ENCODE measurements at regions not wholly inside any gene's neighbourhood (a gene's known extent, or its start where the extent isn't known, plus 50 kb on each side); places are given as distances from the start of the nearest gene placed in this dataset.

DNA sequence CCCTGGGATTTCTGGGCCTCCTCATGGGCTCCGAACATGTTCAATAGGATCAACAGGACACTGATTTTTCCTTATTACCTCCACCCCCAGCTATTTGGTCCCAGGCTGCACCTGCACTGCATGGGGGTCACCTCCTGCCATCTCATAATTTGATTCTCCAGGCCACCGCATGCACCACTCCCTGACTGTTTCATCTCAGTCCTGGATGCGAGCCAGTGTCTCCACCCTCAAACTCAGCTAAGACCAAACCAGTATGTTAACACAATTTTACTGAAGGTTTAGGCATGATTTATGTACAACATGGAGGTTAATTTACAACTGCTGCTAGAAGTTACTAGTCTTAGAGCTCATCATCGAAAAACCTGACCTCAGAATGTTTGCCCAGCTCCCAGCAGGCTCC, 249.5 kb downstream of the UACA start:
- CTCF ChIA-PET (ENCODE audit: low intra/inter-chr PET ratio) = no interaction called here
- TF ChIP-seq, protein P1, sequence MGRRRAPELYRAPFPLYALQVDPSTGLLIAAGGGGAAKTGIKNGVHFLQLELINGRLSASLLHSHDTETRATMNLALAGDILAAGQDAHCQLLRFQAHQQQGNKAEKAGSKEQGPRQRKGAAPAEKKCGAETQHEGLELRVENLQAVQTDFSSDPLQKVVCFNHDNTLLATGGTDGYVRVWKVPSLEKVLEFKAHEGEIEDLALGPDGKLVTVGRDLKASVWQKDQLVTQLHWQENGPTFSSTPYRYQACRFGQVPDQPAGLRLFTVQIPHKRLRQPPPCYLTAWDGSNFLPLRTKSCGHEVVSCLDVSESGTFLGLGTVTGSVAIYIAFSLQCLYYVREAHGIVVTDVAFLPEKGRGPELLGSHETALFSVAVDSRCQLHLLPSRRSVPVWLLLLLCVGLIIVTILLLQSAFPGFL (CRISPR knock-in tag; IDR thresholded peaks at IDR 0.05) = no peak
- TF ChIP-seq HIVEP1 (CRISPR knock-in tag; IDR thresholded peaks at IDR 0.05) = no peak
- no peak for TF ChIP-seq SMAD4 (CRISPR knock-in tag; conservative IDR thresholded peaks at IDR 0.05)
- H3K79me2 ChIP-seq (ENCODE audit: control insufficient read depth, insufficient read depth, low read length) = no peaks in the 10 kb centered on the region
- no peak for DNase-seq (ENCODE audit: extremely low read depth in 1 of 4, low spot score in 3 of 4)
- H3K27me3 ChIP-seq (ENCODE audit: control insufficient read depth in 2 of 2, insufficient read depth in 2 of 2, low read length in 2 of 2) = peaks cover 0 to 8% of the 10 kb centered on the region in 2 experiments; a peak in 2 of 5 replicates
- no peaks in the 10 kb centered on the region; the same call in none of the 2 replicates for H4K20me1 ChIP-seq (replicated peaks; ENCODE audit: control insufficient read depth, insufficient read depth, low read length)
- in situ Hi-C loops (cut with MboI) = no loop called here
- no peak for ATAC-seq
- no peaks in the 10 kb centered on the region for H3K4me1 ChIP-seq (replicated peaks in 1 of 2; ENCODE audit: control insufficient read depth in 2 of 2, insufficient read depth in 2 of 2, low read length in 2 of 2)
- no peaks in the 10 kb centered on the region for H3K36me3 ChIP-seq (ENCODE audit: control insufficient read depth, insufficient read depth, low read length)
- BruUV-seq (replicated peaks) = no TSS peak
- H2AFZ ChIP-seq (ENCODE audit: low read depth, low read length) = no peak overlapping the region
- H3K4me2 ChIP-seq (ENCODE audit: insufficient read depth, low read length) = no peak overlapping the region
- no peak for FAIRE-seq
- H3K4me3 ChIP-seq = no peak overlapping the region
- WGBS (ENCODE audit: insufficient coverage, low coverage, missing lambda C conversion rate) = 0% methylated on average over 4 of the region's 4 CpGs
- H3K9me1 ChIP-seq (ENCODE audit: control insufficient read depth, insufficient read depth, low read length) = no peaks in the 10 kb centered on the region
- no peaks in the 10 kb centered on the region for H3K9me3 ChIP-seq (replicated peaks; ENCODE audit: control insufficient read depth, insufficient read depth, low read depth, low read length)
- POLR2A ChIA-PET = no interaction called here
- H3K9ac ChIP-seq (ENCODE audit: insufficient read depth in 1 of 2, low read depth in 2 of 2, low read length in 2 of 2) = no peak overlapping the region
- intact Hi-C loops (cut with micrococcal nuclease) = no loop called here
- no peak overlapping the region for H3K27ac ChIP-seq (ENCODE audit: extremely low read depth, low read depth, low read length)

DNA sequence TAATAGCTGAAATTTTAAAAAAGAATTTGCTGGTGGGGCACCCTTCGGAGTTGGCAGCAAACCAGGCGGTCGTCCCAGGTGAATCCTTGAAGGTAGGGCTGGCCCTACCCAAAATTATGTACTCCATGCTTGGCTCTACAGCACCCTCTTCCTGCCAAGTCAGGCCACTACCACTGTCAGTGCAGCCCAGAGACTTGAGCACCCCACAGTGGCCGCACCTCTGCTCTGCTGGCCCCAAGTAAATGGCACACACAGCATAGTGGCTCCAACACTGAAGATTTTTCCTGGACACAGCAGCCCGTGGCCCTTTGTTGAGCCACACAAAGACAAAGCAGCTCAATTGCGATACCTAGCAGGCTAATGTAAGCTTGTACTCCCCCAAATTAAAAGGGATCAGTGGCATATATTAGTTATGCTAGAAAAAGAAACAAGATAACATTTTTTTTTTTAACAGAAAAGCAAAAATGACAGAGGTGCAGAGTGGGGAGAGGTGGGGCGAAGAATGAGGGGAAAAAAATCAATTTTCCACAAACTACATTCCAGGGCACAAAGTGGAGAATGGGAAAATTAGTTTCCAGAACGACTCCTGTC, 250.5 kb downstream of the UACA start:
- H3K36me3 ChIP-seq (ENCODE audit: control insufficient read depth, insufficient read depth, low read length) = no peaks in the 10 kb centered on the region
- no peak overlapping the region for H2AFZ ChIP-seq (ENCODE audit: low read depth, low read length)
- in situ Hi-C loops (cut with MboI) = no loop called here
- 8% methylated on average over 8 of the region's 8 CpGs for WGBS (ENCODE audit: insufficient coverage, low coverage, missing lambda C conversion rate)
- no peak overlapping the region for H3K9ac ChIP-seq (ENCODE audit: insufficient read depth in 1 of 2, low read depth in 2 of 2, low read length in 2 of 2)
- intact Hi-C loops (cut with micrococcal nuclease) = no loop called here
- no peaks in the 10 kb centered on the region; the same call in none of the 2 replicates for H4K20me1 ChIP-seq (replicated peaks; ENCODE audit: control insufficient read depth, insufficient read depth, low read length)
- no peak overlapping the region for H3K27ac ChIP-seq (ENCODE audit: extremely low read depth, low read depth, low read length)
- CTCF ChIA-PET (ENCODE audit: low intra/inter-chr PET ratio) = interaction anchor here (0.6 to 1.0 kb wide), 4 partner anchors 25 to 1034 kb away, joined by 3 read pairs; no protein-coding TSS in a partner anchor
- H3K9me3 ChIP-seq (replicated peaks; ENCODE audit: control insufficient read depth, insufficient read depth, low read depth, low read length) = no peaks in the 10 kb centered on the region
- H3K4me1 ChIP-seq (replicated peaks in 1 of 2; ENCODE audit: control insufficient read depth in 2 of 2, insufficient read depth in 2 of 2, low read length in 2 of 2) = no peaks in the 10 kb centered on the region
- ATAC-seq (peak; percentile 100), DNase-seq (ENCODE audit: extremely low read depth in 1 of 4, low spot score in 3 of 4) (peak; percentile 75 to 80 (median 77)), FAIRE-seq (peak; percentile 91)
- H3K9me1 ChIP-seq (ENCODE audit: control insufficient read depth, insufficient read depth, low read length) = no peaks in the 10 kb centered on the region
- POLR2A ChIA-PET = no interaction called here
- no peak overlapping the region for H3K4me3 ChIP-seq
- no TSS peak for BruUV-seq (replicated peaks)
- no peaks in the 10 kb centered on the region for H3K79me2 ChIP-seq (ENCODE audit: control insufficient read depth, insufficient read depth, low read length)
- H3K4me2 ChIP-seq (ENCODE audit: insufficient read depth, low read length) = no peak overlapping the region
- peaks cover 0 to 8% of the 10 kb centered on the region in 2 experiments; a peak in 2 of 5 replicates for H3K27me3 ChIP-seq (ENCODE audit: control insufficient read depth in 2 of 2, insufficient read depth in 2 of 2, low read length in 2 of 2)
- TF ChIP-seq ZNF384 (IDR thresholded peaks at IDR 0.05; ENCODE audit: low read depth, low read length) = no peak
- peak; percentile 67; the same call in 1 of the 2 replicates for TF ChIP-seq EHMT2 (IDR thresholded peaks at IDR 0.05)
- TF ChIP-seq ZNF444 (CRISPR knock-in tag; IDR thresholded peaks at IDR 0.05) = no peak
- TF ChIP-seq, protein P2, sequence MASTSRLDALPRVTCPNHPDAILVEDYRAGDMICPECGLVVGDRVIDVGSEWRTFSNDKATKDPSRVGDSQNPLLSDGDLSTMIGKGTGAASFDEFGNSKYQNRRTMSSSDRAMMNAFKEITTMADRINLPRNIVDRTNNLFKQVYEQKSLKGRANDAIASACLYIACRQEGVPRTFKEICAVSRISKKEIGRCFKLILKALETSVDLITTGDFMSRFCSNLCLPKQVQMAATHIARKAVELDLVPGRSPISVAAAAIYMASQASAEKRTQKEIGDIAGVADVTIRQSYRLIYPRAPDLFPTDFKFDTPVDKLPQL (IDR thresholded peaks at IDR 0.05; ENCODE audit: extremely low read depth, insufficient read length) = no peak
- TF ChIP-seq FOXJ3 (CRISPR knock-in tag; IDR thresholded peaks at IDR 0.05) = no peak
- no peak for TF ChIP-seq SLC30A9 (CRISPR knock-in tag; IDR thresholded peaks at IDR 0.05)
- no peak for TF ChIP-seq DIDO1 (tag; IDR thresholded peaks at IDR 0.05; ENCODE audit: low read depth)
- TF ChIP-seq STAG1 (CRISPR knock-in tag; IDR thresholded peaks at IDR 0.05; ENCODE audit: borderline replicate concordance) = peak; percentile 38; the same call in 1 of the 2 replicates
- TF ChIP-seq, protein P3, sequence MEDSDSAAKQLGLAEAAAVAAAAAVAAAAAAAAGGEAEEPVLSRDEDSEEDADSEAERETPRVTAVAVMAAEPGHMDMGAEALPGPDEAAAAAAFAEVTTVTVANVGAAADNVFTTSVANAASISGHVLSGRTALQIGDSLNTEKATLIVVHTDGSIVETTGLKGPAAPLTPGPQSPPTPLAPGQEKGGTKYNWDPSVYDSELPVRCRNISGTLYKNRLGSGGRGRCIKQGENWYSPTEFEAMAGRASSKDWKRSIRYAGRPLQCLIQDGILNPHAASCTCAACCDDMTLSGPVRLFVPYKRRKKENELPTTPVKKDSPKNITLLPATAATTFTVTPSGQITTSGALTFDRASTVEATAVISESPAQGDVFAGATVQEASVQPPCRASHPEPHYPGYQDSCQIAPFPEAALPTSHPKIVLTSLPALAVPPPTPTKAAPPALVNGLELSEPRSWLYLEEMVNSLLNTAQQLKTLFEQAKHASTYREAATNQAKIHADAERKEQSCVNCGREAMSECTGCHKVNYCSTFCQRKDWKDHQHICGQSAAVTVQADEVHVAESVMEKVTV (CRISPR knock-in tag; IDR thresholded peaks at IDR 0.05) = peak; percentile 61
